ENCODE measurements at regions not wholly inside any gene's neighbourhood (a gene's known extent, or its start where the extent isn't known, plus 50 kb on each side); places are given as distances from the start of the nearest gene placed in this dataset.
"Not testable (repeated sequence)": the region's sequence is repeated elsewhere in the genome, so short reads cannot be mapped to it uniquely, and the experiment has no call there.

DNA sequence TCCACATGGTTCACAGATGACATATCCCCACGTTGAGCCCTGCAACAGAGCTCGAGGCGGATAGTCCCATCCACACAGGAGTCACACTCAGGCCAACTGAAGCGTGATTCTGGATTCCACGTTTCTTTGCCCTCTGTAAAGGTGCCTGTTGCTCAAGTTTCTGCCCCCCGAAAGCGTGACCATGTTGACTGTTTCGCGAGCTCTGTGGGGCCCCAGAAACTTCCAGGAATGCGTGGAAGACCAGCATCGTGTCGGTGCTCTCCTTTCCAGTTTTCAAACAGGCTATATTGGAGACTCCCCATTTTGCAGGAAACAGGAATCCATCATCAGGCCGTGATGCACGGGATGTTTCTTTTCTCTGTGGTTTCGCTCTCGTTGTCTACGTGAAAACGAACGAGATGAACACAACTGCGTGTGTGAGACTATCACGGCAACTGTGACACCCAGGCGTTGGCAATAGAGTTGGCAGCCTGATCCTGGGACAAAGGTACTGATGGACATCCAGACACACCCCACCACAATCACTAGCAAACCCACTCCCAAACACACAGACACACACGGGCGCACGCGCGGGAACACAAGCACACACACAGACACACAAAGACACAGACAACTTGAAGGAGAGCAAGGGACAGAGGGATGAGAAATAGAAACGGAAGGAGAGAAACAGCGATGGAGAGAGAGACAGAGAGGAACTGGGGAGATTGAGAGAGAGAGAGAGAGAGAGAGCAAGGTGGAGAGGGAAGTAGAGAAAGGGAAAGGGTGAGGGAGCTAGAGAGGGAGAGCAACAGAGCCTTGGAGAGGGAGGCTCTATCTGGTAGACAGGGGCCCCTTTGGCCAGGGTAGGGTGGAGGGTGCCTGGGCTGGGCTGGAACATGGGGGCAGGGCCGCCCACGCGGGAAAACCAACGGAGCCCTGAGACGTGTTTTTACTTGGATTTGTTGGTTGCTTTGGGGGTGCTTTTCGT is 1609.3 kb downstream of the SPATA31A7 start:
- H3K4me3 ChIP-seq (ENCODE audit: low read depth, low read length), result not testable (repeated sequence)

DNA sequence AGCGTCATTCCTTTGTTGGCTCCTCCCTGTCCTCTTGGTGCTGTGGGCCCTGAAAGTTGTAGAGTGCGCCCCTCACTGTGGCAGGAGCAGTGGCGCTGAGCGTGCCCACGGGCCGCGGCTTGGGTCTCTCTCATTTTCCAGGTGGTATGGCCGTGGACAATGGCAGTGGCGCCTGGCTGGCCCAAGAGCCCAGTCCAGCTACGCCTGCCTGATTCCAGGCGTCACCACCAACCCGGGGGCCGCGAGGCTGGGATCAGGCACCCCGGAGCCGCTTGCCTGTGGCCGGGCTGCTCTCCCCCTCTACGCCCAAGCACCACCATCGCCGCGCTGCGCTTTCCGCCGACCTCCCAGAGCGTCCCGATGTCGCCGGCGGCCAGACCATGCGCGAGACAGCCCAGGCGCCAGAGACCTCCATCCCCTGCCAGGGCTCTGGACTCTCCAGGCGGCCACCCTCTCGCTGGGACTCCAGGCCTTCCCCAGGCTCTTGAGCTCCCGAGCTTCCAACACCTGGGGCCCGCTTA is 1610.1 kb downstream of the SPATA31A7 start:
- peak overlapping the region; percentile 27 for H3K4me3 ChIP-seq (ENCODE audit: low read depth, low read length)

DNA sequence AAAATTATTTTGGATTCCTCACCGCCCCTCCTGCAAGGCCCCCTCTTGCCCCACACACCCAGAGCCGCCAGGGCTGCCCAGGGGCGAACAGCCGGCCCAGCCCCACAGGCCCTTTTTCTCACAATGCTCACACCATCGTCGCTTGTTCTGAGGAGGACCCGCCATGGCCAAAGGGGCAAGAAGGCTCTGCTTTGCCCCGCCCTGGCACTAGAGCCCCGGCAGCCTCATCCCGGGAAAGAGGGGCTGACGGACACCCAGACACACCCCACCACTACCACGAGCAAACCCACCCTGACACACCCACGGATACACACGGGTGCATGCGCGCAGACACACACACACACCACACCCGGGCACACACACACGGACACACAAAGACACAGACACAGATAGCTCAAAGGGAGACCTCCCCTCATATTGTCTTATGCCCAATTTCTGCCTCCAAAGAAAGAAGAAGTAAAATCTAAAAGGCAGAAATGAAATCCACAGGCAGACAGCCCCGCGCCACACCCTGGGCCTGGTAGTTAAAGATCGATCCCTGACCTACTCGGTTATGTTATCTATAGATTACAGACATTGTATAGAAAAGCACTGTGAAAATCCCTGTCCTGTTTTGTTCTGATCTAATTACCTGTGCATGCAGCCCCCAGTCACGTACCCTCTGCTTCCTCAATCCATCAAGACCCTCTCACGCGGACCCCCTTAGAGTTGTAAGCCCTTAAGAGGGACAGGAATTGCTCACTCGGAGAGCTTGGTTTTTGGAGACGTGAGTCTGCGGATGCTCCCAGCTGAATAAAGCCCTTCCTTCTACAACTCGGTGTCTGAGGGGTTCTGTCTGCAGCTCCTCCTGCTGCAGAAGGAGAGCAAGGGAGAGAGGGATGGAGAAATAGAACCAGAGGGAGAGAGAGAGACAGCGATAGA is 1610.9 kb downstream of the SPATA31A7 start:
- H3K4me3 ChIP-seq (ENCODE audit: low read depth, low read length), result not testable (repeated sequence)

DNA sequence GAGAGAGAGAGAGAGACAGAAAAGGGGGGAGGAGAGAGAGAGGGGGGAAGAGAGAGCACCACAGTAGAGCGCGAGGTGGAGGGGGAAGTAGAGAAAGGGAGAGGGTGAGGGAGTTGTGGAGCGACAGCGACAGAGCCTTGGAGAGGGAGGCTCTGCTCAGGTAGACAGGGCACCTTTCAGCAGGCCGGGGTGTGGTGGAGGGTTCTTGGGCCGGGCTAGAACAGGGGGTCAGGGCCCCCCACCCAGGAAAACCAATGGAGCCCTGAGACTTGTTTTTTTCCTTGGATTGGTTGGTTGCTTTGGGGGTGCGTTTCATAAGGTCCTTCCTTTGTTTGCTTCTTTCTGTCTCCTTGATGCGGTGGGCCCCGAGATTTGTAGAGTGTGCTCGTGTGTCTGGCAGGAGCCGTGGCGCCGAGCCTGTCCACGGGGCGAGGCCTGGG is 1611.6 kb downstream of the SPATA31A7 start:
- H3K4me3 ChIP-seq (ENCODE audit: low read depth, low read length), result peak overlapping the region; percentile 66

DNA sequence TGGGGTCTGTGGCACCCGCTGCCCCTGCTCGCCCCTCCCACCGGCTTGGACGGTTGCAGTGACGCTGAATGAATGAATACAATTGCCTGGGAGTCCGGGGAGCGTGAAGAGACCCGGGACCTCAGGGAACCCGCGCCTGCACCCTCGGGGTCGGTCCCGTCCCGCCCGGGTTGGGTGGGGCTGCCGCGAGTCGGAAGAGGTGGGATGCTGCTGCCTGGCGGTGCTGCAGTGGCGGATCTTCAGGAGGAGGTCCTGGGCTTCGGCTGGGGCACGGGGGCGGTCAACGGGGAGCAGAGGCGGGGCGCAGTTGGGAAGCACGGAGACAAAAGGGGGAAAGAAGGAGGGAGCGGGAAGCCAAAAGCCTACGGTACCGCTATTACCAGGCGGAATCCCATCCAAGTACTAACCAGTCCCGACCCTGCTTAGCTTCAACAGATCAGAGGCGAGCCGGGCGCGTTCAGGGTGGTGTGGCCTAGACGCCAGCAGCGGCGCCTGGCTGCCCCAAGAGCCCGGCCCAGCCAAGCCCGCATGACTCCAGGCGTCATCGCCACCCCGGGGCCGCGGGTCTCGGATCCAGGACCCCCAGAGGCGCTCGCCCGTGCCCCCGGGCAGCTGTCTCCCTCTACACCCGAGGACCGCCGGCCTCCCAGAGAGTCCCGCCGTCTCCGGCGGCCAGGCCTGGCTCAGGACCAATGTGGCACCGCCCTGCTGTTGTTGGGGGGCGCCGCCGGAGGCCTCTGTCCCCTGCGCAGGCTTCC is 1612.3 kb downstream of the SPATA31A7 start:
- H3K4me3 ChIP-seq (ENCODE audit: low read depth, low read length), result peak overlapping the region; percentile 66

DNA sequence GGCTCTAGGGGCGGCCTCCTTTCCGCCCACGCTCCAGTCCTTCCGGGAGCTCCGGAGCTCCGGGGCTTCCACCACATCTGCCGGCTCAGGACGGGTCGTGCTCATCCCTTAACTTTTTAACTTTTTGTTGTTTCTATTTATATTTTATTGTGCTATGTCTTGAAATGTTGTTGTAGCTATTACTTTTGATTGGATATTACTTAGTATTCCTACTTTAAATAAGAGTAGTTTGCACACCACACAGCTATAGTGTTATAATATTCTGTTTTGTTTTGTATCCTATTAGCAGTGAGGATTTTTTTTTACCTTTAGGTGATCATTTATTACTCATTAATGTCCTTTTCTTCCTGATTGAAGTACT is 1612.9 kb downstream of the SPATA31A7 start:
- H3K4me3 ChIP-seq (ENCODE audit: low read depth, low read length), result peak overlapping the region; percentile 66

DNA sequence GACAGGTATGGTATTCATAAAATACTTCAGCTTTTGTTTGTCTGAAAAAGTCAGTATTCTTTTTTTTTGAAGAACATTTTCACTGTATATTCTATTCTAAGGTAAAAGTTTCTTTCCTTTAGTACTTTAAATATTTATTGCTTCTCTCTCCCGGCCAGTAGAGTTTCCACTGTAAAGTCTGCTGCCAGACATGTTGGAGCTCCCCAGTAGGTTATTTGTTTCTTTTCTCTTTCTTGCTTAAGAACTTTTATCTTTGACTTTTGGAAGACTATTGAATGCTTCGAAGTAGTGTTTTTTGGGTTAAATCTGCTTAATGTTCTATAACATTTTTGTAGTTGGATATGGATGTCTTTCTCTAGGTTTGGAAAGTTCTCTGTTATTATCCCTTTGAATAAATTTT is 1613.3 kb downstream of the SPATA31A7 start:
- H3K4me3 ChIP-seq (ENCODE audit: low read depth, low read length), result not testable (repeated sequence)

DNA sequence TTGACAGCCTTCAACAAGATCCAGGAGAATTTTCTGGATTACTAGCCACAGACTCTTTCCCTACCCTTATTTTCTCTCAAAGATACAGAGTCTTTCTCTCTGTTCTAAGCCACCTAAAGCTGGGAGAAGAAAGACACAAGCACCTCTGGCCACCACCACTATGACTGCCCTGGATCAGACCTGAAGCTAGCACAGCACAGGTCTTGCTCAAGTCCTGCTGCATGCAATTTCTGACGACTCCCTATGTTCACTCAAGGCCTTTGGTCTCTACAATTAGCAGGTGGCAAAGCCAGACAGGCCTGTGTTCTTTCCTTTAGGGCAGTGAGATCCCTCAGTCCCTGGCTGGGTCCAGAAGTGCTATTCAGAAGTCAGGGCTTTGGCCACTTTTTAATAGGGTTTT is 1614.5 kb downstream of the SPATA31A7 start:
- H3K4me3 ChIP-seq (ENCODE audit: low read depth, low read length), result not testable (repeated sequence)

DNA sequence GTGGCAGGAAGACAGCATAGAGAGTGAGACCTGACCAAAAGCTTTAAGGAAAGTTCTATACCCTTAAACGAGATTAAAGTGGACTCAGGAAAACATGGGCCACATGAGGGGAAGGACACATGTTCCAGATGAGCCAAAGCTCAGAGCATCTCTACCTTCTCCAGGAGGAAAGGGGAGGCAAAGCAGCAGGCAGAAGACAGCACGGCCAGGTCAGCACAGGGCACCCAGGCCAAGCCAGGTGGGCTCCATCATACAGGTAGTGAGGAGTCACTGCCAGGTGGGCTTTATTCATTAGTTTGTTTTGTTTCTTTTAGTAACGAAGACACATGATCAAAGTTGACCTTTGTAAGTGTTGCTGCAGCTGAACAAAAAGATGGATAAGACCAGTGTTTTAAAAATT is 1617.6 kb downstream of the SPATA31A7 start:
- H3K4me3 ChIP-seq (ENCODE audit: low read depth, low read length), result not testable (repeated sequence)

DNA sequence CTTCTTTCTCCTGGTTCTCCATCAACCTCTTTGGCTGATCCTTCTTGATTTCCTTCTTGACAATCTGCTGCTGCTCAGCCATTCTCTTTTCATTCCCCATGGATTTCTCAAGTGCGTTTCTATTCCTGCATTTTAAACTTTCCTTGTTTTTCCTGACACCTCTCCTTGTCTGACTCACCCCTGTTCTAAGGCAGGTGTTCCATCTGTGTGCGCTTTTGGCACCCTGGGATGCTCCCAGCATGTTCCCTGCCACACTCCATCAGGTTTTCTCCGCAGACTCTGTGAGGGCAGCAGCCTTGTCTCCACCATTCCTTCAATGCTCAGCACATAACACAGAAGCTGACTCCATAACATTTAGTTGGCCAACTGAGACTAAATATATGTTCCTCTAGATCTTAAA is 1618.2 kb downstream of the SPATA31A7 start:
- not testable (repeated sequence) for H3K4me3 ChIP-seq (ENCODE audit: low read depth, low read length)

DNA sequence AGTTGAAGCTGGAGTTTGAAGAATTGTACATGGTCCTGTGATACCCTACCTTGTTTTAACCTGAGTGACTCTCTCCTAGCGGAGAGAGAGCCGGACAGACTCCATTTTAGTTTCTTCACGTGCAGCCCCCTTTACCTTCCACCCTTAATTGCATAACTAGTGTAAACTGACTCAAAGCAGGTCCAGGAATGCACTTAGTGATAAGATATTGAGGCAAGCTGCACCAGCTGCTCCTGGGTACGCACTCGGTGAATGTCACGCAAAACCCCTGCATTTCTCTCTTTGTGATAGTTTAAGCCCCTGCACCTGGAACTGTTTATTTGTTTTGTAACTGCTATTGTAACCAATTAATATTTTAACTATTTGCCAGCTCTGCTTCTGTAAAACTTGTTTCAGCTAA is 1620.5 kb downstream of the SPATA31A7 start:
- H3K4me3 ChIP-seq (ENCODE audit: low read depth, low read length), result not testable (repeated sequence)

DNA sequence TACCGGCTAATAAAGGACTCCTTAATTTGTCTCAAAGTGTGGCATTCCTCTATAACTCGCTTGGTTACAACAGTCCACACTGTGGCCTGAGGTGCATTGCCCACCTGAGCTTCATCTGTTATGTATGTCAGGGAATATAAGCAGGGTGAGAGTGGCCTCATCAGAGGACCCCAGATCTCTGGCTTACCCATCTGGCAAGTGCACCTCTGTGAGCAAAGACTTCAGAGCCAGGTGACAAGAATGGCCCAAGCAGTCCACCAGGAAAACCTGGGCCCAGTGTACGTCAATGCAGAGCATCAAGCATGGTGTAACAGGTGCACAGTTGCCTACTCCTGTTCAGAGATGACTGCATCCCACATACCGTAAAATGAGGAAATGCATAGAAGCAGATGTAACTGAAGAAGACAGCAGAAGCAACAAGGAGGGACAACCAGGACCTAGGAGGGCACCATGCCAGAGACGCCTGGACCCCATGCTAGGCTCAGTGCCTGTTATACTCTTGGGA is 1621.0 kb downstream of the SPATA31A7 start:
- H3K4me3 ChIP-seq (ENCODE audit: low read depth, low read length), result not testable (repeated sequence)

DNA sequence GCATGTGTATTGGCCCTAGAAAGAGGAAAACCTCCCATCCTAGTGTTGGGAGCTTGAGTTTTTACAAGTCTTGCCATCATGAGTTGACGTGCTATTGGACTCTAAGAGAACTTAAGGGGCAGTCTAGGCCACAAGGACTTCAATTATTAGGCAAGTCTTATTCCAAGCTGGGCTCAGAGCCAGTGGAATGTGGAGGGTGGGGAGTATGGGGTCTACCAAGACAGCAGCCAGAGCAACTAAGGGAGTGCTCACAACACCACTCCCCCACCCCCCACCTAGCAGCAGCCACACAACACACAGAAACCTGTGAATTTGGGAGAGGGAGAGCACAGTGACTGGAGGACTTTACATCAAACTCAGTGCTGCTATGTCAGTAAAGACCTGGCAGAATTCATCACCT is 1625.6 kb downstream of the SPATA31A7 start:
- H3K4me3 ChIP-seq (ENCODE audit: low read depth, low read length), result not testable (repeated sequence)

DNA sequence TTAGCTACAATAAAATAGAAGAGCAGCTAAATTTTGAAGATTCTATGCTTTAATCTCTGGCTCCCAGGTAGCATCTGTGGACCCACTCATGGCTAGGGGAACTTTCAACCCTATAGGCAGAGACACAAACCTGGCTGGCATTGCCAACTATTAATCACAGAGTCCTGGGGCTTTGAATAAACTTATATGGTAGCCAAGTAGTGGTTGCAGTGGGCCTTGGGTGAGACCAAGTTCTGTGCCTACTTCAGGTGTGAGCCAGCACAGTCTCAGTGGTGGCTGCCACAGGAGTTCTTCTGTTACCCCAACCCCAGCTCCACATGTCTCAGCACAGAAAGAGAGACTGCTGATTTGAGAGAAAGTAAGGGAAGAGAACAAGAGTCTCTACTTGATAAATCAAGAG is 1626.5 kb downstream of the SPATA31A7 start:
- not testable (repeated sequence) for H3K4me3 ChIP-seq (ENCODE audit: low read depth, low read length)

DNA sequence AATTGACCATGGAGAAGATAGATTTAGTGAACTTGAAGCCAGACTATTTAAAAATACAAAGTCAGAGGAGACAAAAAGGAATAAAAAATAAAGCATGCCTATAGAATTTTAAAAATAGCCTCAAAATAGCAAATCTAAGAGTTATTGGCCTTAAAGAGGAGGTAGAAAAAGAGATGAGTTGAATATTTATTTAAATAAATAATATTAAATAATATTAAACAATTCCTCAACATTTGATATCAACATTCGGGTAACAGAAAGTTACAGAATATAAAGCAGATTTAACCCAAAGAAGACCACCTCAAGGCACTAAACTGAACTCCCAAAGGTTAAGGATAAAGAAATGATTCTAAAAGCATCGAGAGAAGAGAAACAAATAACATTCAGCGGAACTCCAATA is 1627.4 kb downstream of the SPATA31A7 start:
- not testable (repeated sequence) for H3K4me3 ChIP-seq (ENCODE audit: low read depth, low read length)

DNA sequence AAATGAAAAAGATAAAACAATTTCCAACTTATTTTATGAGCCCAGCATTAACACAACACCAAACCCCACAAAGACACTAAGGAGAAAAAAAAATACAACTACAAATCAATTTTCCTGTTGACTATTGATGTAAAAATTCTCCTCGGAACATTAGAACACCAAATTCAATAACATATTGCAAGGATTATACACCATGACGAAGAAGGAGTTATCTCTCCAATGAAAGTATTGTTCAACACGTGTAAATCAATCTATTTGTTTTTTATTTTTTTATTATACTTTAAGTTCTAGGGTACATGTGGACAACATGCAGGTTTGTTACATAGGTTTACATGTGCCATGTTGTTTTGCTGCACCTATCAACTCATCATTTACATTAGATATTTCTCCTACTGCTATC is 1632.3 kb downstream of the SPATA31A7 start:
- not testable (repeated sequence) for H3K4me3 ChIP-seq (ENCODE audit: low read depth, low read length)

DNA sequence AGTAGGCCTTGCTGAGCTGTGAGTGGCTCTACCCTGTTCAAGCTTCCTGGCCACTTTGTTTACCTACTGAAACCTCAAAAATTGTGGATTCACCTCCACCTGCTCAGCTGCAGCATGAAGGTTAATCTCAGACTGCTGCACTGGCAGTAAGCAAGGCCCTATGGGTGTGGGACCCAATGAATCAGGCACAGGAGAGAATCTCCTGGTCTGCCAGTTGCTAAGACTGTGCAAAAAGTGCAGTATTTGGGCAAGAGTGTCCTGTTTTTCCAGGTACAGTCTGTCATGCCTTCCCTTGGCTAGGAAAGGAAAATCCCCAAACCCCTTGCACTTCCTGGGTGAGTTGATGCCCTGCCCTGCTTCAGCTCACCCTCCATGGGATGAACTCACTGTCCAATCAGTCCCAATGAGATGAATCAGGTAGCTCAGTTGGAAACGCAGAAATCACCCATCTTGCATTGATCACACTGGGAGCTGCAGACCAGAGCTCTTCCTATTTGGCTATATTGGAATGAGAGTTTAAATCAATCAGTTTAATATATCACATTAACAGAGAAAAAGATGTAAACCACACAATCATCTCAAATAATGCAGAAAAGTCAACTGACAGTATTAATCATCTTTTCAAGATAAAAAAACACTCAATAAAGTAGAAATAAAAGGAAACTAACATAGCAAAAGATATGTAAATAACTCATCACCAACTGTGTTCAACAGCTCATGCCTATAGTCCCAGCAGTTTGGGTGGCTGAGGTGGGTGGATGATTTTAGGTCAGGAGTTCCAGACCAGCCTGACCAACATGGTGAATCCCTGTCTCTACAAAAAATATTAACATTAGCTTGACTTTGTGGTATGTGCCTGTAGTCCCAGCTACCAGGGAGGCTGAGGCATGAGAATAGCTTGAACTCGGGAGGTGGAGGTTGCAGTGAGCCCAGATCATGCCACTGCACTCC is 1638.4 kb downstream of the SPATA31A7 start:
- not testable (repeated sequence) for H3K4me3 ChIP-seq (ENCODE audit: low read depth, low read length)

DNA sequence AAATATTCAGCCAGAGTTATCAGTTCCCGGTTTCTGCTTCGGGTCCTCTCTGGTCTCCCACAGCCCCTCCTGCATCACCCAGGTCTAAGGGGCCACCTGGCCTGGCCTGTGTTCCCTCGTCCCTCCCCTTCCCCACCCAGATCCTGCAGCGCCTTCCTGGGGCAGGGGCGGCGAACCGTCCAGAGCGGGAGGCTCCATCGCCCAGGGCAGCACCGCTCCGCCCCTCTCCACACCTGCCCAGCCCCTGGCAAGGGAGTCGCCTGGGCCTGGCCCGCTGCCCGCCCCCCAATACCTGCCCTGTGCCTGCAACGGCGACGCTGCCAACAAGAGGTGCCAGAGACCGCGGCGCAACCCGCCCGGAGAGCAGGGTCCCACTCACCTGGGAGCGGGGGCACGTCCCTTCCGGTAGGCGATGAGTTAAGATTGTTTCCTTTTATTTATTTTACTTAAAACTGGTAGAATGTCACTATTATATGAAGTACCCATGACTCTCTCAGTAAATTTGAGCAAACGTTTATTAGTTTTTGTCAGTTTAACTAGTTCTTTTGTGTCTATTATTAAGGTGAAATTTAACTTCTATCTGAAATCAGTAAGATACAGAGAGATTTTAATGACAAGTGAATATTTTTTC is 1641.1 kb downstream of the SPATA31A7 start:
- not testable (repeated sequence) for H3K4me3 ChIP-seq (ENCODE audit: low read depth, low read length)
